H1 (cell line): ENCODE measurements at regions not wholly inside any gene's neighbourhood (a gene's known extent, or its start where the extent isn't known, plus 50 kb on each side); places are given as distances from the start of the nearest gene placed in this dataset.

Experiments
- BCL11A ChIP-seq, 2 experiments: IDR thresholded peaks; one replicate each; pipeline ENCODE4 v1.6.1; 2011; ENCODE audit warnings: low read depth in 2 of 2, low read length in 2 of 2, mild to moderate bottlenecking in 2 of 2
- CBX8 ChIP-seq: fragments of 300-800, 300-1000 bp; sonication (generic); IDR thresholded peaks from 2 replicates; pipeline ENCODE4 v1.7.1; 2016; ENCODE audit warnings: low read depth, low read length, borderline replicate concordance
- CHD7 ChIP-seq: fragments of 300-600 bp; sonication (generic); IDR thresholded peaks from 2 replicates; pipeline ENCODE4 v1.7.1; 2012; ENCODE audit warnings: low read length, moderate library complexity, mild to moderate bottlenecking, inconsistent platforms; ENCODE audit not compliant: insufficient replicate concordance
- EGR1 ChIP-seq: IDR thresholded peaks from 2 replicates; pipeline ENCODE4 v1.6.1; 2011; ENCODE audit warnings: low read depth, low read length, borderline replicate concordance
- RAD21 ChIP-seq, 2 experiments: IDR thresholded peaks in 1 of 2; conservative IDR thresholded peaks in 1 of 2; 2 replicates each; pipeline ENCODE4 v1.6.1; 2011; ENCODE audit warnings: low read depth in 2 of 2, low read length in 2 of 2, improper control_type of control experiment in 1 of 2, inconsistent platforms in 1 of 2, mild to moderate bottlenecking in 1 of 2, moderate library complexity in 1 of 2
- RFX5 ChIP-seq: IDR thresholded peaks from 2 replicates; pipeline ENCODE4 v1.6.1; 2011; ENCODE audit warnings: low read depth, low read length, improper control_type of control experiment, borderline replicate concordance
- TAF7 ChIP-seq: optimal IDR thresholded peaks from 2 replicates; pipeline ENCODE3; 2011; ENCODE audit warnings: low read depth, mild to moderate bottlenecking, inconsistent platforms, low read length, moderate library complexity, borderline replicate concordance
- TBP ChIP-seq: IDR thresholded peaks from 2 replicates; pipeline ENCODE4 v1.6.1; 2011; ENCODE audit warnings: low read depth, low read length, improper control_type of control experiment

DNA sequence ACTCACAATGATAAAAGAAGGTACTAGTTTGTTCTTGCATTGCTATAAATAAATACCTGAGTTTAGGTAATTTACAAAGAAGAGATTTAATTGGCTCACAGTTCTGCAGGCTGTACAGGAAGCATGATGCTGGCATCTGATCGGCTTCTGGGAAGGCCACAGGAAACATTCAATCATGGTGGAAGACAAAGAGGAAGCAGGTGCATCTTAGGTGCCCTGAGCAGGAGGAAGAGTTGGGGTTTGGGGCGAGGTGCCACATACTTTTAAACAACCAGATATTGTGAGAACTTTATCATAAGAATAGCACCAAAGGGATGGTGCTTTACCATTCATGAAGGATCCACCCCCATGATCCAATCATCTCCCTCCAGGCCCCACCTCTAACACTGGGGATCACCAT, 752.6 kb upstream of the FLRT2 start (continued):
- no peak for TF ChIP-seq CHD7
- no peak for TF ChIP-seq RAD21 (IDR thresholded peaks at IDR 0.05 in 1 of 2, conservative IDR thresholded peaks at IDR 0.05 in 1 of 2; ENCODE audit: low read depth in 2 of 2, low read length in 2 of 2)
- no peak for TF ChIP-seq CBX8
- TF ChIP-seq EGR1, result no peak
- TF ChIP-seq BCL11A (IDR thresholded peaks at IDR 0.05; ENCODE audit: low read depth in 2 of 2, low read length in 2 of 2), result no peak
- TF ChIP-seq TBP, result no peak
- no peak for TF ChIP-seq RFX5
- no peak for TF ChIP-seq TAF7
